ENCODE measurements at regions not wholly inside any gene's neighbourhood (a gene's known extent, or its start where the extent isn't known, plus 50 kb on each side); places are given as distances from the start of the nearest gene placed in this dataset.

DNA sequence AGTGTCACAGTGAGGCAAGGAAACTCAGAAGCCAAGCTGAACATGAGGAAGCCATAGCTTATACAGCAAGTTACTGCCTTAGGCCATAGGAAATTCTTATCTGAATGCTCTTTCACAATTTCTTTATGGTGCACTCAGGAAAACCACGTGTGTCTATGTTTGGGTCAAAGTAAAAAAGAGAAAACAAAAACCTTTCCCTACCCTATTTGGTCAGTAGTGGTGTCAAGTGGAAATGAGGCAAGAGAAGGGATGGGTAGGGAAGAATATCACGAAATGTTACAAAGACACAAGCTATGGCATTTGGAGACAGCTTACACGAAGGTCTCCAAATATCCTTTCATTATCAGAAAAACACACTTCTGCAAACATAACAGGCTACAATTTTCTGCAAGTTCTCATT is 83.4 kb upstream of the INPP4B start:
- TF ChIP-seq, protein P1, sequence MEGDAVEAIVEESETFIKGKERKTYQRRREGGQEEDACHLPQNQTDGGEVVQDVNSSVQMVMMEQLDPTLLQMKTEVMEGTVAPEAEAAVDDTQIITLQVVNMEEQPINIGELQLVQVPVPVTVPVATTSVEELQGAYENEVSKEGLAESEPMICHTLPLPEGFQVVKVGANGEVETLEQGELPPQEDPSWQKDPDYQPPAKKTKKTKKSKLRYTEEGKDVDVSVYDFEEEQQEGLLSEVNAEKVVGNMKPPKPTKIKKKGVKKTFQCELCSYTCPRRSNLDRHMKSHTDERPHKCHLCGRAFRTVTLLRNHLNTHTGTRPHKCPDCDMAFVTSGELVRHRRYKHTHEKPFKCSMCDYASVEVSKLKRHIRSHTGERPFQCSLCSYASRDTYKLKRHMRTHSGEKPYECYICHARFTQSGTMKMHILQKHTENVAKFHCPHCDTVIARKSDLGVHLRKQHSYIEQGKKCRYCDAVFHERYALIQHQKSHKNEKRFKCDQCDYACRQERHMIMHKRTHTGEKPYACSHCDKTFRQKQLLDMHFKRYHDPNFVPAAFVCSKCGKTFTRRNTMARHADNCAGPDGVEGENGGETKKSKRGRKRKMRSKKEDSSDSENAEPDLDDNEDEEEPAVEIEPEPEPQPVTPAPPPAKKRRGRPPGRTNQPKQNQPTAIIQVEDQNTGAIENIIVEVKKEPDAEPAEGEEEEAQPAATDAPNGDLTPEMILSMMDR (IDR thresholded peaks at IDR 0.05): no peak
- TF ChIP-seq POLR2A (IDR thresholded peaks at IDR 0.05): no peak
